ENCODE measurements at regions not wholly inside any gene's neighbourhood (a gene's known extent, or its start where the extent isn't known, plus 50 kb on each side); places are given as distances from the start of the nearest gene placed in this dataset.

DNA sequence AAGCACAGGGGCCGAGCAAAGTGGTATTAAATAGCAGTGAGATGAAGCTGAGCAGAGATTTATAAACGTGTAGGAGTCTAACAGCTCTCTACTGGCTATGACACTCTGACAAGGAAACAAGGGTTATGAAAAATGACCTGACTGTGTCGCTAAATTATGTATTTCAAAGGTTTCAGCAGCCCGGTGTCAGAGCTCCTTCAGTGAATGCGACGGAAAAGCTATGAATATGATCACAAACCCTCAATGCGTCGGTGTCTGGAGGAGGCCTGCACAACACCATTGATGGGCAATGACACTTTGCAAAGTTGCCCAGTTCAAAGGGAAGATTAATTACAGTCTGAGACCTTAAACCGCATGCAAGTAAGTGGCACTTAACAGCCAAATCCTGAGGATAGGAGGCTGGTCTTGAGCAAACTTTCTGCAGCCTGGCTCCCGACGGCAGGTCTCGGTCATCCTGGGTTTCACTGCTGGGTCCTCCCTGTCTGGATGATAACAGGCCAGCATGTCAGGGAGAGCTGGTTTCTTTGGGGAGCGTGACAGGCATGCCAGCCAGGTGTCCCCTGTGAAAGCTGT, 615.1 kb upstream of the SALL3 start:
- H3K4me3 ChIP-seq = no peak overlapping the region
- H3K27ac ChIP-seq = no peak overlapping the region
- no peak for DNase-seq (ENCODE audit: low spot score in 2 of 2)
- H3K27me3 ChIP-seq = no peaks in the 10 kb centered on the region
- intact Hi-C loops (cut with DNase I; ENCODE audit: low total_unique reads) = no loop called here
- TF ChIP-seq POLR2AphosphoS5 (IDR thresholded peaks at IDR 0.05) = no peak
- no peak for TF ChIP-seq POLR2A (IDR thresholded peaks at IDR 0.05)
- TF ChIP-seq CTCF (IDR thresholded peaks at IDR 0.05) = no peak
- no peaks in the 10 kb centered on the region for H3K4me1 ChIP-seq
- H3K36me3 ChIP-seq = no peaks in the 10 kb centered on the region
- peaks cover 0 to 20% of the 10 kb centered on the region in 2 donors for H3K9me3 ChIP-seq

- Histone ChIP-seq H3K36me3 (no peaks in the 10 kb centered on the region), H3K27me3 (no peaks in the 10 kb centered on the region), H3K4me3 (no peak overlapping the region), H3K9me3 (peaks cover 0 to 20% of the 10 kb centered on the region in 2 donors), H3K4me1 (no peaks in the 10 kb centered on the region), H3K27ac (no peak overlapping the region)
- no peak for DNase-seq (ENCODE audit: low spot score in 2 of 2)
- intact Hi-C loops (cut with DNase I; ENCODE audit: low total_unique reads) = no loop called here
- TF ChIP-seq POLR2A (IDR thresholded peaks at IDR 0.05) (no peak), CTCF (IDR thresholded peaks at IDR 0.05) (no peak), POLR2AphosphoS5 (IDR thresholded peaks at IDR 0.05) (no peak)
Measured at GRCh38 chr18:78367996-78368395, 611.6 kb upstream of the SALL3 start.

DNA sequence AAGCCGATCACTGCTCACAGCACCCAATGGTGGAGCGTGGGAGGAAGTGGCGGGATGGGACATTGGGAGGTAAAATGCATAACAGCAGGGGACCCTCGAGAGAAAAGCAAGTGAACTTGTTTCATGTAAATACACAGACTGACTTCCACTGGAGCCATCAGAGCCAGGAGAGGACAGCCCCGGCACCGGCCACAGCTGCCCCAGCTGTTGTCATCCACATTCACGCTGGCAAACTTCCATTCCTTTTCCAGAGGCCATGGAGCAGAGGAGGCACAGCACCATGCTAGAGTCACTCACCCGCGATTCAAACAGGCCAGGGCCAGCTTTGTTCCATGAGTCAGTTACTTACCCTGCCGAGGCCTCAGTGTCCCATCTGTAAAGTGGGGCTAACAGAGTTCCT, 610.9 kb upstream of the SALL3 start:
- H3K4me1 ChIP-seq = no peaks in the 10 kb centered on the region
- no peak for DNase-seq (ENCODE audit: low spot score in 2 of 2)
- H3K36me3 ChIP-seq = no peaks in the 10 kb centered on the region
- intact Hi-C loops (cut with DNase I; ENCODE audit: low total_unique reads) = no loop called here
- no peak overlapping the region for H3K4me3 ChIP-seq
- peaks cover 0 to 17% of the 10 kb centered on the region in 2 donors for H3K9me3 ChIP-seq
- no peaks in the 10 kb centered on the region for H3K27me3 ChIP-seq
- H3K27ac ChIP-seq = no peak overlapping the region
- TF ChIP-seq POLR2AphosphoS5 (IDR thresholded peaks at IDR 0.05) (no peak), CTCF (IDR thresholded peaks at IDR 0.05) (no peak), POLR2A (IDR thresholded peaks at IDR 0.05) (no peak)

- no peaks in the 10 kb centered on the region for H3K27me3 ChIP-seq
- peaks cover 0 to 3% of the 10 kb centered on the region in 2 donors for H3K9me3 ChIP-seq
- H3K36me3 ChIP-seq = no peaks in the 10 kb centered on the region
- H3K4me1 ChIP-seq = no peaks in the 10 kb centered on the region
- intact Hi-C loops (cut with DNase I; ENCODE audit: low total_unique reads) = no loop called here
- no peak for TF ChIP-seq CTCF (IDR thresholded peaks at IDR 0.05)
- TF ChIP-seq POLR2A (IDR thresholded peaks at IDR 0.05) = no peak
- TF ChIP-seq POLR2AphosphoS5 (IDR thresholded peaks at IDR 0.05) = no peak
- H3K27ac ChIP-seq = no peak overlapping the region
- DNase-seq (ENCODE audit: low spot score in 2 of 2) = no peak
- no peak overlapping the region for H3K4me3 ChIP-seq
Measured at GRCh38 chr18:78376046-78376445, 603.6 kb upstream of the SALL3 start.

- Histone ChIP-seq H3K4me3 (no peak overlapping the region), H3K27ac (no peak overlapping the region), H3K36me3 (no peaks in the 10 kb centered on the region), H3K9me3 (peaks cover 0 to under 1% of the 10 kb centered on the region in 2 donors), H3K4me1 (no peaks in the 10 kb centered on the region), H3K27me3 (no peaks in the 10 kb centered on the region)
- TF ChIP-seq POLR2A (IDR thresholded peaks at IDR 0.05) (no peak), POLR2AphosphoS5 (IDR thresholded peaks at IDR 0.05) (no peak)
- DNase-seq (ENCODE audit: low spot score in 2 of 2) = no peak
- intact Hi-C loops (cut with DNase I; ENCODE audit: low total_unique reads) = no loop called here
Measured at GRCh38 chr18:78378403-78378802, 601.2 kb upstream of the SALL3 start.

DNA sequence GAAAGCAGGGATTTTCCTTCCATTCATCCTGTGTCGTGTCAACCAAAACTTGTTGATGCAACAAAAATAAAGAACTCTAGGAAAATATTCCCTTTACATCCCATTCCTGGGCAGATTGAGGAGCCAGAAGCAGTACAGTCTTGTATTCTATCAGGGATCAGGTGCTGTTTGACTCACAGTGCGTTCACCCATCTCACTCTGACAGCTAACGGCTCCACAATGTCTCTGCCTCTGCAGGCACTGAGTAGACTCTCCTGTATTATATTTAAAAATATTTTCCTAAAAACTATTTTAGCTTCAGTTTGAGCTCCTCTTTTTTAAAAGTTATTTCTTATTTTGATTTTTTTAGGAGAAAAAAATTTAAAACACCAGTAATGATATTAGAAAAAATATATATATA, 600.6 kb upstream of the SALL3 start:
- Histone ChIP-seq H3K27me3 (no peaks in the 10 kb centered on the region), H3K4me3 (no peak overlapping the region), H3K27ac (no peak overlapping the region), H3K9me3 (no peaks in the 10 kb centered on the region), H3K4me1 (no peaks in the 10 kb centered on the region), H3K36me3 (no peaks in the 10 kb centered on the region)
- intact Hi-C loops (cut with DNase I; ENCODE audit: low total_unique reads) = no loop called here
- TF ChIP-seq POLR2A (IDR thresholded peaks at IDR 0.05) = no peak
- no peak for TF ChIP-seq POLR2AphosphoS5 (IDR thresholded peaks at IDR 0.05)
- no peak for TF ChIP-seq CTCF (IDR thresholded peaks at IDR 0.05)
- no peak for DNase-seq (ENCODE audit: low spot score in 2 of 2)
